Transverse colon (tissue), 3 donors: ENCODE measurements at regions not wholly inside any gene's neighbourhood (a gene's known extent, or its start where the extent isn't known, plus 50 kb on each side); places are given as distances from the start of the nearest gene placed in this dataset.

Experiments used
- CTCF ChIP-seq, 5 experiments: fragments of 200-600 bp in 3 of 5; fragments of 450-650 bp in 2 of 5; sonication (generic) in 3 of 5; IDR thresholded peaks; 1 replicate in 2 of 5; 2 replicates in 3 of 5; pipeline ENCODE4 v1.5.1; 2016 to 2017; ENCODE audit warnings: antibody characterized with exemption in 5 of 5, inconsistent platforms in 3 of 5, mild to moderate bottlenecking in 2 of 5, moderate library complexity in 1 of 5
- EP300 ChIP-seq: sonication (generic); formaldehyde crosslinking; IDR thresholded peaks from one replicate; pipeline ENCODE4 v1.6.1; 2017; ENCODE audit warnings: antibody characterized with exemption, low read depth

- TF ChIP-seq EP300: no peak
- no peak for TF ChIP-seq CTCF (IDR thresholded peaks at IDR 0.05)
These were observed 582.6 kb upstream of the CDH5 start for GRCh38 chr16:65783709-65784474.
